HepG2 (cell line): ENCODE measurements at regions not wholly inside any gene's neighbourhood (a gene's known extent, or its start where the extent isn't known, plus 50 kb on each side); places are given as distances from the start of the nearest gene placed in this dataset.

Experiments
- ATAC-seq: fragments of 200-7000 bp; cut with Tn5 transposase; 3 replicates; pipeline ENCODE4 v1.9.1; 2020; ENCODE audit warnings: mild to moderate bottlenecking, moderate library complexity
- BruUV-seq: library from RNA; stranded (reverse); fragments of 400-500 nt; replicated peaks from 2 replicates; lab custom pipeline; 2021; lab: Mats Ljungman, UMichigan
- CTCF ChIA-PET: fragments of 300-600 bp; formaldehyde crosslinking; extraction: SDS; loops from one replicate; lab custom pipeline; 2021; ENCODE audit warnings: low total read pairs, inconsistent platforms, low intra/inter-chr PET ratio; lab: Yijun Ruan, JAX
- POLR2A ChIA-PET: fragments of 350-600 bp; sonication (Branson Sonifier 250); formaldehyde crosslinking; loops from one replicate; lab custom pipeline; 2020; ENCODE audit warnings: antibody characterized with exemption, inconsistent platforms; lab: Yijun Ruan, JAX
- DNase-seq: peaks from one replicate; pipeline ENCODE4 v3.0.0-alpha.2; 2015; ENCODE audit warnings: low spot score
- FAIRE-seq: peaks from 3 replicates; lab custom pipeline; 2011; peaks lifted over from hg19 to GRCh38; lab: Jason Lieb, UNC
- H2AFZ ChIP-seq: one replicate; pipeline ENCODE4 v1.6.1; 2011; ENCODE audit warnings: low read length, inconsistent platforms
- H3K27ac ChIP-seq: fragments of 300-600 bp; 3 replicates; pipeline ENCODE4 v1.8.0; 2011; ENCODE audit warnings: mixed run types, mild to moderate bottlenecking, mixed read lengths, low read length, inconsistent platforms; ENCODE audit not compliant: insufficient read depth; ENCODE audit errors: extremely low read length
- H3K27me3 ChIP-seq, 2 experiments: fragments of 200-600 bp in 1 of 2; 2 replicates in 1 of 2; 3 replicates in 1 of 2; pipeline versions ENCODE4 v1.6.0 to v1.8.0; 2011; ENCODE audit warnings: low read length in 2 of 2, mild to moderate bottlenecking in 2 of 2, moderate library complexity in 2 of 2, inconsistent platforms in 1 of 2; ENCODE audit not compliant: insufficient read depth in 2 of 2, control insufficient read depth in 1 of 2
- H3K36me3 ChIP-seq, 2 experiments: fragments of 200-600 bp in 1 of 2; replicated peaks in 1 of 2; 2 replicates in 1 of 2; 3 replicates in 1 of 2; pipeline versions ENCODE4 v1.5.1 to v1.8.0; 2011; ENCODE audit warnings: low read length in 2 of 2, inconsistent platforms in 1 of 2; ENCODE audit not compliant: insufficient read depth in 2 of 2, control insufficient read depth in 1 of 2
- H3K4me1 ChIP-seq: 2 replicates; pipeline ENCODE4 v1.5.1; 2012; ENCODE audit warnings: low read length, inconsistent platforms; ENCODE audit not compliant: insufficient read depth
- H3K4me2 ChIP-seq: 2 replicates; pipeline ENCODE4 v1.6.0; 2011; ENCODE audit warnings: low read depth, low read length, inconsistent platforms
- H3K4me3 ChIP-seq, 3 experiments: fragments of 200-600 bp in 1 of 3; sonication (generic), shearing (Covaris generic) in 1 of 3; replicated peaks in 1 of 3; 2 replicates each; pipeline ENCODE4 v1.5.1; 2011 to 2016; ENCODE audit warnings: low read length in 3 of 3, inconsistent platforms in 2 of 3, low read depth in 2 of 3, mild to moderate bottlenecking in 2 of 3, control low read depth in 1 of 3, mixed read lengths in 1 of 3; ENCODE audit not compliant: insufficient read depth in 1 of 3
- H3K79me2 ChIP-seq: one replicate; pipeline ENCODE4 v1.6.1; 2011; ENCODE audit warnings: low read length, inconsistent platforms; ENCODE audit not compliant: insufficient read depth
- H3K9ac ChIP-seq: 2 replicates; pipeline ENCODE4 v1.6.0; 2011; ENCODE audit warnings: mild to moderate bottlenecking, low read depth, low read length, inconsistent platforms; ENCODE audit not compliant: insufficient read depth
- H3K9me3 ChIP-seq: 2 replicates; pipeline ENCODE4 v1.5.1; 2012; ENCODE audit warnings: mild to moderate bottlenecking, low read length
- H4K20me1 ChIP-seq: 2 replicates; pipeline ENCODE4 v1.6.0; 2011; ENCODE audit warnings: inconsistent platforms, mild to moderate bottlenecking, low read length, moderate library complexity; ENCODE audit not compliant: insufficient read depth
- GLMP ChIP-seq: sonication (generic); formaldehyde crosslinking; IDR thresholded peaks from 2 replicates; pipeline ENCODE4 v1.9.0; 2021; ENCODE audit warnings: missing genetic modification reagents, mild to moderate bottlenecking, borderline replicate concordance
- GPBP1L1 ChIP-seq: sonication (generic); formaldehyde crosslinking; IDR thresholded peaks from 2 replicates; pipeline ENCODE4 v1.5.0; 2020; ENCODE audit warnings: mild to moderate bottlenecking, missing genetic modification reagents
- MAFF ChIP-seq: IDR thresholded peaks from 2 replicates; pipeline ENCODE4 v1.6.1; 2011; ENCODE audit warnings: low read depth, low read length, improper control_type of control experiment
- MAFK ChIP-seq, 2 experiments: IDR thresholded peaks in 1 of 2; conservative IDR thresholded peaks in 1 of 2; 2 replicates each; pipeline ENCODE4 v1.6.1; 2011; ENCODE audit warnings: improper control_type of control experiment in 2 of 2, low read length in 2 of 2
- MNT ChIP-seq: fragments of 450-650 bp; IDR thresholded peaks from 2 replicates; pipeline ENCODE4 v1.6.1; 2016
- NCOA5 ChIP-seq: sonication (generic); formaldehyde crosslinking; IDR thresholded peaks from 2 replicates; pipeline ENCODE4 v1.4.0; 2020; ENCODE audit warnings: missing genetic modification reagents
- PCBP2 ChIP-seq: fragments of 200-400 bp; formaldehyde crosslinking; optimal IDR thresholded peaks from 2 replicates; pipeline ENCODE3; 2018; ENCODE audit warnings: low read length, low read depth; ENCODE audit not compliant: poor library complexity, severe bottlenecking
- PTBP1 ChIP-seq: fragments of 200-400 bp; formaldehyde crosslinking; IDR thresholded peaks from 2 replicates; pipeline ENCODE4 v1.6.1; 2018; ENCODE audit warnings: low read length, low read depth; ENCODE audit not compliant: poor library complexity, severe bottlenecking
- SNAPC2 ChIP-seq: sonication (generic); formaldehyde crosslinking; IDR thresholded peaks from 2 replicates; pipeline ENCODE4 v1.8.1; 2022; ENCODE audit warnings: mild to moderate bottlenecking, missing genetic modification reagents
- TSC22D2 ChIP-seq: sonication (generic); formaldehyde crosslinking; IDR thresholded peaks from 2 replicates; pipeline ENCODE4 v1.5.1; 2020; ENCODE audit warnings: missing genetic modification reagents, mild to moderate bottlenecking, borderline replicate concordance
- ZBTB39 ChIP-seq: sonication (generic); formaldehyde crosslinking; IDR thresholded peaks from 2 replicates; pipeline ENCODE4 v1.5.0; 2020; ENCODE audit warnings: missing genetic modification reagents
- ZFP36L1 ChIP-seq: sonication (generic); formaldehyde crosslinking; IDR thresholded peaks from 2 replicates; pipeline ENCODE4 v1.8.0; 2022; ENCODE audit warnings: mild to moderate bottlenecking, missing genetic modification reagents, moderate library complexity
- ZNF672 ChIP-seq: sonication (generic); formaldehyde crosslinking; IDR thresholded peaks from 2 replicates; pipeline ENCODE4 v1.8.1; 2022; ENCODE audit warnings: missing genetic modification reagents
- WGBS: methylation state at CpG from one replicate; pipeline ENCODE4 v1.1.6; 2017; ENCODE audit warnings: low lambda C conversion rate; 5-methylcytosine and 5-hydroxymethylcytosine counted together
- in situ Hi-C: cut with HindIII; loops from 2 replicates; pipeline ENCODE4 v1.10.0; 2017; ENCODE audit warnings: low pct_unique_long_range_greater_than_20kb; ENCODE audit not compliant: extremely low pct_ligation_motif_present
- intact Hi-C: fragments of 100-400 bp; cut with micrococcal nuclease; formaldehyde crosslinking; loops from one replicate; pipeline ENCODE4 v1.10.0; 2022; ENCODE audit not compliant: unreplicated experiment

- Histone ChIP-seq H3K9me3 (no peaks in the 10 kb centered on the region), H3K4me3 (no peak overlapping the region), H3K36me3 (no peaks in the 10 kb centered on the region), H3K27ac (no peak overlapping the region), H2AFZ (no peak overlapping the region), H3K27me3 (no peaks in the 10 kb centered on the region), H4K20me1 (no peaks in the 10 kb centered on the region), H3K4me1 (no peaks in the 10 kb centered on the region), H3K4me2 (no peak overlapping the region), H3K79me2 (no peaks in the 10 kb centered on the region), H3K9ac (no peak overlapping the region)
- in situ Hi-C loops = no loop called here
- intact Hi-C loops = no loop called here
- no TSS peak for BruUV-seq
- POLR2A ChIA-PET = no interaction called here
- CTCF ChIA-PET = no interaction called here
- 100% methylated on average over 1 of the region's 1 CpG for WGBS
- FAIRE-seq (no peak), DNase-seq (no peak), ATAC-seq (no peak)
- TF ChIP-seq MNT = no peak
- no peak for TF ChIP-seq SNAPC2 (CRISPR knock-in tag)
- TF ChIP-seq MAFK (conservative IDR thresholded peaks at IDR 0.05 in 1 of 2, IDR thresholded peaks at IDR 0.05 in 1 of 2; ENCODE audit: low read length in 2 of 2) = 0 out of 4 replicates have a peak, but pooled peaks of 1 of the 2 experiments have one; percentile 13
- TF ChIP-seq ZFP36L1 (CRISPR knock-in tag) = no peak
- TF ChIP-seq MAFF = 0 out of 2 replicates have a peak, but pooled peaks have one; percentile 17
Measured at GRCh38 chr7:25774675-25775074, 377.3 kb upstream of the NFE2L3 start.

GRCh38 chr7:25775570-25775969 lies 376.4 kb upstream of the NFE2L3 start:
- in situ Hi-C loops (no loop called here), intact Hi-C loops (no loop called here)
- H3K4me3 ChIP-seq = no peak overlapping the region
- FAIRE-seq (no peak), ATAC-seq (no peak), DNase-seq (no peak)
- no TSS peak for BruUV-seq
- 49% methylated on average over 4 of the region's 4 CpGs for WGBS
- H3K79me2 ChIP-seq = no peaks in the 10 kb centered on the region
- no peaks in the 10 kb centered on the region for H4K20me1 ChIP-seq
- no peaks in the 10 kb centered on the region for H3K9me3 ChIP-seq
- no peak overlapping the region for H2AFZ ChIP-seq
- H3K4me1 ChIP-seq = no peaks in the 10 kb centered on the region
- H3K9ac ChIP-seq = no peak overlapping the region
- H3K27ac ChIP-seq = no peak overlapping the region
- POLR2A ChIA-PET = no interaction called here
- no peaks in the 10 kb centered on the region for H3K27me3 ChIP-seq
- H3K36me3 ChIP-seq = no peaks in the 10 kb centered on the region
- CTCF ChIA-PET = no interaction called here
- H3K4me2 ChIP-seq = no peak overlapping the region
- TF ChIP-seq GPBP1L1 (CRISPR knock-in tag) = no peak
- no peak for TF ChIP-seq ZBTB39 (CRISPR knock-in tag)
- no peak for TF ChIP-seq PTBP1
- TF ChIP-seq ZNF672 (CRISPR knock-in tag) = no peak
- TF ChIP-seq TSC22D2 (CRISPR knock-in tag) = no peak
- TF ChIP-seq PCBP2 = no peak
- TF ChIP-seq NCOA5 (CRISPR knock-in tag) = no peak
- no peak for TF ChIP-seq GLMP (CRISPR knock-in tag)
